CD4-positive, alpha-beta T cell (primary cell): ENCODE measurements at regions not wholly inside any gene's neighbourhood (a gene's known extent, or its start where the extent isn't known, plus 50 kb on each side); places are given as distances from the start of the nearest gene placed in this dataset.
"Not testable (repeated sequence)": the region's sequence is repeated elsewhere in the genome, so short reads cannot be mapped to it uniquely, and the experiment has no call there.

Experiments used
- ATAC-seq: fragments of 200-7000 bp; cut with Tn5 transposase; one replicate; pipeline ENCODE4 v1.10.0; 2022; ENCODE audit warnings: mild to moderate bottlenecking; ENCODE audit not compliant: poor library complexity
- CTCF ChIA-PET: fragments of 350-600 bp; sonication (Branson Sonifier 250); formaldehyde crosslinking; loops from one replicate; lab custom pipeline; 2021; ENCODE audit warnings: antibody characterized with exemption, inconsistent platforms; lab: Charles Lee
- POLR2A ChIA-PET: fragments of 350-600 bp; sonication (Branson Sonifier 250); formaldehyde crosslinking; loops from one replicate; lab custom pipeline; 2021; ENCODE audit warnings: antibody characterized with exemption, inconsistent platforms; lab: Charles Lee
- DNase-seq, 14 experiments: peaks; one replicate each; pipeline ENCODE4 v3.0.0-alpha.2; 2013 to 2020; ENCODE audit warnings: mixed read lengths in 2 of 14
- H3K27ac ChIP-seq, 2 donors: one replicate each; pipeline versions ENCODE4 v1.5.1 to v1.7.0; 2013; ENCODE audit warnings: low read length in 2 of 2, low read depth in 1 of 2, mild to moderate bottlenecking in 1 of 2
- H3K27me3 ChIP-seq, 2 experiments: 1 replicate in 1 of 2; 2 replicates in 1 of 2; pipeline versions ENCODE4 v1.6.1 to v1.7.0; 2013; ENCODE audit warnings: low read length in 2 of 2, control low read depth in 1 of 2, mild to moderate bottlenecking in 1 of 2, moderate library complexity in 1 of 2; ENCODE audit not compliant: insufficient read depth in 2 of 2, control insufficient read depth in 1 of 2
- H3K36me3 ChIP-seq: one replicate; pipeline ENCODE4 v1.6.1; 2013; ENCODE audit warnings: low read length, control low read depth; ENCODE audit not compliant: insufficient read depth
- H3K4me1 ChIP-seq: one replicate; pipeline ENCODE4 v1.6.1; 2013; ENCODE audit warnings: low read length, control low read depth; ENCODE audit not compliant: insufficient read depth
- H3K4me3 ChIP-seq: one replicate; pipeline ENCODE4 v1.5.1; 2013; ENCODE audit warnings: mild to moderate bottlenecking, low read length, moderate library complexity
- H3K9me3 ChIP-seq, 2 experiments: 1 replicate in 1 of 2; 2 replicates in 1 of 2; pipeline versions ENCODE4 v1.6.1 to v1.7.0; 2013; ENCODE audit warnings: low read length in 2 of 2, mild to moderate bottlenecking in 2 of 2, control low read depth in 1 of 2, moderate library complexity in 1 of 2; ENCODE audit not compliant: control insufficient read depth in 1 of 2, insufficient read depth in 1 of 2
- H3K27ac Mint-ChIP-seq: one replicate; pipeline ENCODE4 v1.8.0; 2020; ENCODE audit warnings: mixed read lengths
- H3K27me3 Mint-ChIP-seq: one replicate; pipeline ENCODE4 v1.8.0; 2021; ENCODE audit warnings: mixed read lengths
- H3K36me3 Mint-ChIP-seq: one replicate; pipeline ENCODE4 v1.8.0; 2021; ENCODE audit warnings: low read depth, mixed read lengths
- H3K4me1 Mint-ChIP-seq: one replicate; pipeline ENCODE4 v1.8.0; 2021; ENCODE audit warnings: low read depth, mixed read lengths
- H3K4me3 Mint-ChIP-seq: one replicate; pipeline ENCODE4 v1.8.0; 2020; ENCODE audit warnings: mild to moderate bottlenecking, mixed read lengths
- H3K9me3 Mint-ChIP-seq: one replicate; pipeline ENCODE4 v1.8.0; 2020; ENCODE audit warnings: mixed read lengths
- CTCF ChIP-seq: fragments of 200-600 bp; IDR thresholded peaks from one replicate; pipeline ENCODE4 v1.8.0; 2022; ENCODE audit warnings: antibody characterized with exemption, mild to moderate bottlenecking
- intact Hi-C, 2 experiments: fragments of 100-400 bp; cut with DNase I in 1 of 2; cut with micrococcal nuclease in 1 of 2; formaldehyde crosslinking; loops; one replicate each; pipeline versions ENCODE4 v1.15.1 to v1.9.0; 2023 to 2025; cut with DNase I, micrococcal nuclease

GRCh38 chr16:75818491-75818890 lies 92.2 kb upstream of the CPHXL start:
- H3K27ac Mint-ChIP-seq, result no peak overlapping the region
- Histone ChIP-seq H3K36me3 (no peaks in the 10 kb centered on the region), H3K4me1 (no peaks in the 10 kb centered on the region), H3K4me3 (no peak overlapping the region), H3K9me3 (no peaks in the 10 kb centered on the region), H3K27me3 (peaks cover 0 to 2% of the 10 kb centered on the region in 2 experiments), H3K27ac (no peak overlapping the region)
- no peaks in the 10 kb centered on the region for H3K4me1 Mint-ChIP-seq
- ChIA-PET CTCF (no interaction called here), POLR2A (no interaction called here)
- TF ChIP-seq CTCF, result no peak
- intact Hi-C loops, result no loop called here
- no peak for ATAC-seq
- no peaks in the 10 kb centered on the region for H3K36me3 Mint-ChIP-seq
- H3K4me3 Mint-ChIP-seq, result no peak overlapping the region
- H3K9me3 Mint-ChIP-seq, result peaks cover 2% of the 10 kb centered on the region
- no peak for DNase-seq
- peaks cover 21% of the 10 kb centered on the region for H3K27me3 Mint-ChIP-seq

- Mint-ChIP-seq H3K36me3 (no peaks in the 10 kb centered on the region), H3K4me3 (no peak overlapping the region), H3K9me3 (peaks cover 2% of the 10 kb centered on the region), H3K27ac (no peak overlapping the region), H3K27me3 (peaks cover 11% of the 10 kb centered on the region), H3K4me1 (no peaks in the 10 kb centered on the region)
- DNase-seq, result no peak
- no peaks in the 10 kb centered on the region for H3K4me1 ChIP-seq
- H3K27ac ChIP-seq, result no peak overlapping the region
- CTCF ChIA-PET, result no interaction called here
- no peak for ATAC-seq
- no peak overlapping the region for H3K4me3 ChIP-seq
- intact Hi-C loops, result no loop called here
- no peaks in the 10 kb centered on the region for H3K36me3 ChIP-seq
- H3K27me3 ChIP-seq, result no peaks in the 10 kb centered on the region
- H3K9me3 ChIP-seq, result no peaks in the 10 kb centered on the region
- POLR2A ChIA-PET, result no interaction called here
- no peak for TF ChIP-seq CTCF
Observed at GRCh38 chr16:75820672-75821071, 94.4 kb upstream of the CPHXL start.

GRCh38 chr16:75821117-75821516 lies 94.8 kb upstream of the CPHXL start:
- ChIA-PET POLR2A (no interaction called here), CTCF (no interaction called here)
- DNase-seq, result no peak
- Histone ChIP-seq H3K4me1 (no peaks in the 10 kb centered on the region), H3K9me3 (no peaks in the 10 kb centered on the region), H3K36me3 (no peaks in the 10 kb centered on the region), H3K27me3 (no peaks in the 10 kb centered on the region), H3K27ac (no peak overlapping the region), H3K4me3 (no peak overlapping the region)
- intact Hi-C loops, result no loop called here
- no peak for ATAC-seq
- no peak overlapping the region for H3K4me3 Mint-ChIP-seq
- H3K27me3 Mint-ChIP-seq, result peaks cover 11% of the 10 kb centered on the region
- peaks cover 2% of the 10 kb centered on the region for H3K9me3 Mint-ChIP-seq
- no peak for TF ChIP-seq CTCF
- no peak overlapping the region for H3K27ac Mint-ChIP-seq
- H3K4me1 Mint-ChIP-seq, result no peaks in the 10 kb centered on the region
- H3K36me3 Mint-ChIP-seq, result no peaks in the 10 kb centered on the region

- ATAC-seq, POLR2A ChIA-PET, H3K36me3 Mint-ChIP-seq, H3K27me3 ChIP-seq, H3K4me3 Mint-ChIP-seq, H3K9me3 ChIP-seq, H3K27ac ChIP-seq, intact Hi-C loops, H3K36me3 ChIP-seq, H3K4me1 Mint-ChIP-seq, CTCF ChIA-PET, DNase-seq, H3K9me3 Mint-ChIP-seq, H3K4me1 ChIP-seq, H3K27me3 Mint-ChIP-seq, H3K4me3 ChIP-seq, H3K27ac Mint-ChIP-seq: not testable (repeated sequence)
Observed at GRCh38 chr16:75825750-75826149, 99.5 kb upstream of the CPHXL start.

- CTCF ChIA-PET, DNase-seq, H3K9me3 Mint-ChIP-seq, H3K4me3 ChIP-seq, POLR2A ChIA-PET, ATAC-seq, H3K27ac ChIP-seq, H3K4me3 Mint-ChIP-seq, H3K9me3 ChIP-seq, H3K27ac Mint-ChIP-seq, H3K27me3 ChIP-seq, H3K4me1 Mint-ChIP-seq, H3K4me1 ChIP-seq, intact Hi-C loops, H3K36me3 Mint-ChIP-seq, H3K36me3 ChIP-seq: not testable (repeated sequence)
- peaks cover 13% of the 10 kb centered on the region for H3K27me3 Mint-ChIP-seq
Observed at GRCh38 chr16:75827372-75828038, 101.2 kb upstream of the CPHXL start.
